Vagina (tissue), 2 donors: ENCODE measurements at regions not wholly inside any gene's neighbourhood (a gene's known extent, or its start where the extent isn't known, plus 50 kb on each side); places are given as distances from the start of the nearest gene placed in this dataset.

ENCODE experiments used
- DNase-seq, 2 donors: peaks; one replicate each; pipeline ENCODE4 v3.0.0-alpha.2; 2017; ENCODE audit errors: extremely low spot score in 2 of 2
- H3K27ac ChIP-seq: fragments of 200-600 bp; sonication (generic); one replicate; pipeline ENCODE4 v1.5.1; 2019
- H3K27me3 ChIP-seq: fragments of 200-600 bp; sonication (generic); one replicate; pipeline ENCODE4 v1.5.1; 2019
- H3K36me3 ChIP-seq, 2 donors: fragments of 200-600 bp; sonication (generic); one replicate each; pipeline ENCODE4 v1.5.1; 2017 to 2019
- H3K4me1 ChIP-seq: fragments of 200-600 bp; sonication (generic); one replicate; pipeline ENCODE4 v1.5.1; 2019
- H3K4me3 ChIP-seq, 2 donors: fragments of 200-600 bp; sonication (generic); 1 replicate in 1 of 2; 2 replicates in 1 of 2; pipeline ENCODE4 v1.5.1; 2016 to 2019
- H3K9me3 ChIP-seq: fragments of 200-600 bp; sonication (generic); one replicate; pipeline ENCODE4 v1.5.1; 2019
- POLR2A ChIP-seq, 2 donors: fragments of 450-650 bp; IDR thresholded peaks; one replicate each; pipeline ENCODE4 v1.6.1; 2017; ENCODE audit warnings: antibody characterized with exemption in 2 of 2, mild to moderate bottlenecking in 2 of 2, moderate library complexity in 2 of 2
- POLR2AphosphoS5 ChIP-seq, 2 donors: sonication (generic); formaldehyde crosslinking; IDR thresholded peaks; one replicate each; pipeline ENCODE4 v1.9.0; 2017; ENCODE audit warnings: antibody characterized with exemption in 2 of 2, mild to moderate bottlenecking in 2 of 2, low read depth in 1 of 2; ENCODE audit not compliant: insufficient read depth in 1 of 2
- intact Hi-C: fragments of 100-400 bp; cut with DNase I; formaldehyde crosslinking; loops from one replicate; pipeline ENCODE4 v1.15.1; 2023
- TF ChIP-seq, protein P1 (sequence below), 3 experiments: fragments of 450-650 bp in 2 of 3; fragments of 200-600 bp in 1 of 3; sonication (generic) in 1 of 3; IDR thresholded peaks; one replicate each; pipeline ENCODE4 v1.5.1; 2017 to 2019; ENCODE audit warnings: antibody characterized with exemption in 3 of 3, mild to moderate bottlenecking in 2 of 3, moderate library complexity in 2 of 3

DNA sequence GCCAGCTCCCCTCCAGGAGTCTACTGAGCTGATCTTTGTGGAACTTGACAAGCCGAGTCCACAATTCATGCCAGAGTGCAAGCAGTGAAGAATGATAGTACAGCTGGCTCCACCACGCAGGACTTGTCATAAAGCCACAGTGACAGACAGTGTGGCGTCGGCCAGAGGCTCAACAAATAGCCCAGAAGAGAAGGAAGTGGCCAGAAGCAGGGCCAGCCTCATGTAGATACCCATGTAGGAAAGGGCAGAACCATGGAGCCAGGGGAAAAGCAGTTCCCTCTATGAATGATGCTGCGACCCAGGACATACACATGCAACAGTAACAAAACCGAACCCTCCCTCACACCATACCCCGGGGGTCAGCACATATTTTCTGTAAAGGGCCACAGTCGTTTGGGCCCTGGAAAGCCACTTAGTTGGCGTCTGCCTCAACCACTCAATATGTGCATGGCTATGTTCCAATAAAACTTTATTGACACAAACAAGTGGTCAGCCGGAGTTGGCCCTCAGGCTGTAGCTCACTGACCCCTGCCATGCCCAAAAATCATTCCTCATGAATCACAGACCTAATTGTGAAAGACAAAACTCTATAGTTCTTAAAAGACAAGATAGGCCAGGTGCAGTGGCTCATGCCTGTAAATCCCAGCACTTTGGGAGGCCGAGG lies 161.4 kb downstream of the BRD1 start:
- peaks cover 5% of the 10 kb centered on the region for H3K27me3 ChIP-seq
- DNase-seq: no peak
- peak overlapping the region; percentile 5 for H3K27ac ChIP-seq

DNA sequence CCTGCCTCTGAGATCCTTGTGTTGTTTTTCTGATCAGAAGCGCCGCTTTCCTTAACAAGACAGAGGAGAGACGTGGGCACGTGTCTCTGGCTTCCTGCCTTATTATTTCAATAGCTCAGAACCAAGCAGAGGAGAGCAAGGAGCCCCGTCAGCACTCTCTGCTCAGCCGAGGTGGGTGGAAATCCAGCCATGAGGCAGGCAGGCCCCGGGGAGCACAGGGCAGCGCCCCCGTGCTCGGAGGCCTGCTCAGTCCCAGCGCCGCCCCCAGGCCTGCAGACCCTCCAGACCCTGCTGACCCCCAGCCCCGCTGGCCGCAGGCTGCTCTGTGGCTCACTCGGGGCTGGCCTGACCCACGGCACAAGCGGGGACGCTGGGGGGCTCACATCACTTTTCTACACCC lies 162.8 kb downstream of the BRD1 start:
- Histone ChIP-seq H3K27ac (no peak overlapping the region), H3K36me3 (no peaks in the 10 kb centered on the region), H3K4me3 (no peak overlapping the region), H3K27me3 (no peaks in the 10 kb centered on the region), H3K9me3 (no peaks in the 10 kb centered on the region), H3K4me1 (no peaks in the 10 kb centered on the region)
- DNase-seq: no peak
- intact Hi-C loops: no loop called here
- TF ChIP-seq, protein P1, sequence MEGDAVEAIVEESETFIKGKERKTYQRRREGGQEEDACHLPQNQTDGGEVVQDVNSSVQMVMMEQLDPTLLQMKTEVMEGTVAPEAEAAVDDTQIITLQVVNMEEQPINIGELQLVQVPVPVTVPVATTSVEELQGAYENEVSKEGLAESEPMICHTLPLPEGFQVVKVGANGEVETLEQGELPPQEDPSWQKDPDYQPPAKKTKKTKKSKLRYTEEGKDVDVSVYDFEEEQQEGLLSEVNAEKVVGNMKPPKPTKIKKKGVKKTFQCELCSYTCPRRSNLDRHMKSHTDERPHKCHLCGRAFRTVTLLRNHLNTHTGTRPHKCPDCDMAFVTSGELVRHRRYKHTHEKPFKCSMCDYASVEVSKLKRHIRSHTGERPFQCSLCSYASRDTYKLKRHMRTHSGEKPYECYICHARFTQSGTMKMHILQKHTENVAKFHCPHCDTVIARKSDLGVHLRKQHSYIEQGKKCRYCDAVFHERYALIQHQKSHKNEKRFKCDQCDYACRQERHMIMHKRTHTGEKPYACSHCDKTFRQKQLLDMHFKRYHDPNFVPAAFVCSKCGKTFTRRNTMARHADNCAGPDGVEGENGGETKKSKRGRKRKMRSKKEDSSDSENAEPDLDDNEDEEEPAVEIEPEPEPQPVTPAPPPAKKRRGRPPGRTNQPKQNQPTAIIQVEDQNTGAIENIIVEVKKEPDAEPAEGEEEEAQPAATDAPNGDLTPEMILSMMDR (IDR thresholded peaks at IDR 0.05): no peak
- TF ChIP-seq POLR2A (IDR thresholded peaks at IDR 0.05) (no peak), POLR2AphosphoS5 (IDR thresholded peaks at IDR 0.05; ENCODE audit: insufficient read depth in 1 of 2, low read depth in 1 of 2) (no peak)

More for the DNA sequence above, 161.4 kb downstream of the BRD1 start:
- Histone ChIP-seq H3K4me3 (no peak overlapping the region), H3K9me3 (no peaks in the 10 kb centered on the region), H3K4me1 (peaks cover 8% of the 10 kb centered on the region), H3K36me3 (no peaks in the 10 kb centered on the region)
- no peak for TF ChIP-seq POLR2A (IDR thresholded peaks at IDR 0.05)
- TF ChIP-seq, protein P1 (IDR thresholded peaks at IDR 0.05): no peak
- no peak for TF ChIP-seq POLR2AphosphoS5 (IDR thresholded peaks at IDR 0.05; ENCODE audit: insufficient read depth in 1 of 2, low read depth in 1 of 2)
- intact Hi-C loops: no loop called here

DNA sequence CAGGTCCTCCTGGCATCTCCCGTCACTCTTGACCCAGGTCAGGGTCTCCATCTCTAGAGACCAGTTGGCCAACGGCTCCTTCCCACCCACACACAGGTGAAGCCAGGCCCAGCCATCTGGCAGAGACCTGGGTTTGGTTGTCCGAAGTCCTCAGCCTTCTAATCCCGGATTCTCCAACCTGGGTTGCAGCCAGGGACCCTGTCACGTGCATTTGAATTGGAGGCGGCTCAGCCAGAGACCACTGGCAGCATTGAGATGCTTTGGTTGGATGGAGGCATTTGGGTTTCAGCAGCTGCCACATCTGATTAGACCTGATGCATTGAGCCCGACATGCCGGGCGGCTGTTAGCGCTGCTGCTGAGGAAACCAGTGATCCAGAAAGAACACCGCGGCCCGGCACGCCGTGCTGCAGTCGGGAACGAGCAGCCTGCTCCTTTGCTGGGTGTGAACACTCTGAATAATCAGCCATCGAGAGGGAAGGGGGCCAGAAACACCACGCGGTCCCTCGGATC lies 163.2 kb downstream of the BRD1 start:
- Histone ChIP-seq H3K36me3 (no peaks in the 10 kb centered on the region), H3K27me3 (no peaks in the 10 kb centered on the region), H3K9me3 (no peaks in the 10 kb centered on the region), H3K4me3 (no peak overlapping the region), H3K4me1 (no peaks in the 10 kb centered on the region), H3K27ac (no peak overlapping the region)
- no peak for DNase-seq
- TF ChIP-seq, protein P1 (IDR thresholded peaks at IDR 0.05): no peak
- TF ChIP-seq POLR2AphosphoS5 (IDR thresholded peaks at IDR 0.05; ENCODE audit: insufficient read depth in 1 of 2, low read depth in 1 of 2) (no peak), POLR2A (IDR thresholded peaks at IDR 0.05) (no peak)
- intact Hi-C loops: no loop called here

DNA sequence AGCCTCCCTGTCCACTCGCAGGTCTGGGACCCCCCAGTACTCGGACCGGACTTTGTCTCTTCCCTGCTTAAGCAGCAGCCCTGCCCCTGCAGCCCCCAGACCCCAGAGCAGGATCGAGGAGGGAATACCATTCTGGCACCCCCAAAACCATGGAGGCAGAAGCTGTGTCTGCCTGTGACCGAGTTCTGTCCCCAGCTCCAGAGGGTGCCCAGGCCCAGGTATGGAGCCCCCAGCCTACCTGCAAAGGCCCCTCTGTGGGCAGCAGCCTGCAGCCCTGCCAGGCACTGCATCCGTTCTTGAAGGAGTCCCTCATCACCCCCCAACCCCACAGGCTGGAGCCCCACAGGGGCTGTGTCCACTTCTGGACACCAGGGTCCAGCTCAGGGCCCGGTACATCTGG lies 163.8 kb downstream of the BRD1 start:
- no peak for TF ChIP-seq POLR2A (IDR thresholded peaks at IDR 0.05)
- TF ChIP-seq, protein P1 (IDR thresholded peaks at IDR 0.05): no peak
- TF ChIP-seq POLR2AphosphoS5 (IDR thresholded peaks at IDR 0.05; ENCODE audit: insufficient read depth in 1 of 2, low read depth in 1 of 2): no peak

DNA sequence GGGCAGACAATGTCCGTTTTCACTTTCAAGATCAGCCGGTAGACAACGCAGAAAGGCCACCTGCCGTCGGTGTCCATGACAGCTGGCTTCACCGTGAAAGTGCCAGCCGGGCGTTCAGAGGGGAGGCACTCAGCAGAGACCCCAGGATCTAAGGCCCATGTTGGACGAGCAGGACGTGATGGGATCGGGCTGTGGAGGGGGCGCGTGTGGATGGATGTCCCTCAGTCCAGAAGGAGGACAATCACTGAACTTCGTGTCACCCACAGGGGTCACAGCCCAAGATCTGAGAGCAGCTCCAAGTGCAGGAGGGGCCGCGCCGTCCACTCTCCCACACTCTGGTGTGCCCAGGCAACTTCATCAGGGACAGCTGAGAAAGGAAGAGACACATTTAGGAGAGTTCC lies 164.4 kb downstream of the BRD1 start:
- Histone ChIP-seq H3K36me3 (no peaks in the 10 kb centered on the region), H3K9me3 (no peaks in the 10 kb centered on the region), H3K4me1 (no peaks in the 10 kb centered on the region), H3K27ac (no peak overlapping the region), H3K27me3 (no peaks in the 10 kb centered on the region), H3K4me3 (no peak overlapping the region)
- intact Hi-C loops: no loop called here
- TF ChIP-seq POLR2AphosphoS5 (IDR thresholded peaks at IDR 0.05; ENCODE audit: insufficient read depth in 1 of 2, low read depth in 1 of 2) (no peak), POLR2A (IDR thresholded peaks at IDR 0.05) (no peak)
- TF ChIP-seq, protein P1 (IDR thresholded peaks at IDR 0.05): no peak
- no peak for DNase-seq

More for the DNA sequence above, 163.8 kb downstream of the BRD1 start:
- Histone ChIP-seq H3K36me3 (no peaks in the 10 kb centered on the region), H3K27ac (no peak overlapping the region), H3K4me3 (no peak overlapping the region), H3K9me3 (no peaks in the 10 kb centered on the region), H3K4me1 (no peaks in the 10 kb centered on the region), H3K27me3 (no peaks in the 10 kb centered on the region)
- intact Hi-C loops: no loop called here
- DNase-seq: no peak
